OCI-LY3 (cell line): ENCODE measurements at regions not wholly inside any gene's neighbourhood (a gene's known extent, or its start where the extent isn't known, plus 50 kb on each side); places are given as distances from the start of the nearest gene placed in this dataset.
"Not testable (repeated sequence)": the region's sequence is repeated elsewhere in the genome, so short reads cannot be mapped to it uniquely, and the experiment has no call there.

Experiments
- EZH2phosphoT487 ChIP-seq: fragments of 200-600 bp; shearing (Covaris generic); IDR thresholded peaks from 2 replicates; pipeline ENCODE4 v1.6.1; 2018; ENCODE audit warnings: antibody characterized with exemption, mixed run types, low read depth
- TF ChIP-seq, protein P1 (sequence below): fragments of 200-600, 300-600 bp; sonication (generic); IDR thresholded peaks from 2 replicates; pipeline ENCODE4 v1.5.1; 2014; ENCODE audit warnings: antibody characterized with exemption, low read length, low read depth

- TF ChIP-seq, protein P1, sequence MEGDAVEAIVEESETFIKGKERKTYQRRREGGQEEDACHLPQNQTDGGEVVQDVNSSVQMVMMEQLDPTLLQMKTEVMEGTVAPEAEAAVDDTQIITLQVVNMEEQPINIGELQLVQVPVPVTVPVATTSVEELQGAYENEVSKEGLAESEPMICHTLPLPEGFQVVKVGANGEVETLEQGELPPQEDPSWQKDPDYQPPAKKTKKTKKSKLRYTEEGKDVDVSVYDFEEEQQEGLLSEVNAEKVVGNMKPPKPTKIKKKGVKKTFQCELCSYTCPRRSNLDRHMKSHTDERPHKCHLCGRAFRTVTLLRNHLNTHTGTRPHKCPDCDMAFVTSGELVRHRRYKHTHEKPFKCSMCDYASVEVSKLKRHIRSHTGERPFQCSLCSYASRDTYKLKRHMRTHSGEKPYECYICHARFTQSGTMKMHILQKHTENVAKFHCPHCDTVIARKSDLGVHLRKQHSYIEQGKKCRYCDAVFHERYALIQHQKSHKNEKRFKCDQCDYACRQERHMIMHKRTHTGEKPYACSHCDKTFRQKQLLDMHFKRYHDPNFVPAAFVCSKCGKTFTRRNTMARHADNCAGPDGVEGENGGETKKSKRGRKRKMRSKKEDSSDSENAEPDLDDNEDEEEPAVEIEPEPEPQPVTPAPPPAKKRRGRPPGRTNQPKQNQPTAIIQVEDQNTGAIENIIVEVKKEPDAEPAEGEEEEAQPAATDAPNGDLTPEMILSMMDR: not testable (repeated sequence)
- TF ChIP-seq EZH2phosphoT487: not testable (repeated sequence)
Observed at GRCh38 chr4:27126895-27127294, 266.3 kb downstream of the STIM2 start.
